ENCODE measurements at regions not wholly inside any gene's neighbourhood (a gene's known extent, or its start where the extent isn't known, plus 50 kb on each side); places are given as distances from the start of the nearest gene placed in this dataset.

DNA sequence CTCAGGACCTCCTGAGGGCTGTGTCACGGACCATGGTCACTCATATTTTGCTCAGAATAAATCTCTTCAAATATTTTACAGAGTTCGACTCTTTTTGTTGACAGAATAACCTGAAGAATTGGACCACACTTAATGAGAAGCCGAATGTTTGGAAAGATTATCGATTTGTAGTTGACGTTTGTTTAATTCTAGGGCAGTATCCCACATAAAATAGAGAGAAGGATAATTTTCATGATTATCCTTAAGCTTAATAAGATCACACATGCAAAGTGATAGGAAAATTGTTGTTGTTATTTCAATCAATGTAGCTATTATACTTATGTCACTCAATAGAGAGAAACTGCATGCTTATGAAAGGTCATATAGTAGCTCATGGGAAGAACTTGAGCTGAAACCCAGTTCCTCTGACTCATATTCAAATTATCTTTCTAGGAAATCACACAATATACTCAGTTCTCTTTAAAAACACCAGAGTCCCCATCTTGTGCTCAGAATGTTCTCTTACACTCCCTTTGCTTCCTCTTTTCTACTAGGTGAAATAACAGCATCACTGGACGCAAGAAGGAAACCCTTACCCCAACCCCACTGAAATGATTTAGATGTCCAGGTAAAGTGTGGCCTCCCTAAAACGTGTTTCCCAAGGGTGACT, 982.1 kb downstream of the TSN start:
- WGBS (ENCODE audit: insufficient coverage), result 80% methylated on average over 1 of the region's 7 CpGs
- no peak for DNase-seq
- Histone ChIP-seq H3K4me1 (ENCODE audit: control insufficient read depth, insufficient read depth, low read length) (no peaks in the 10 kb centered on the region), H3K9me3 (replicated peaks; ENCODE audit: control insufficient read depth, low read depth, low read length) (no peaks in the 10 kb centered on the region), H3K4me3 (ENCODE audit: low read length) (no peak overlapping the region), H3K27ac (ENCODE audit: low read length) (no peak overlapping the region), H3K36me3 (ENCODE audit: control insufficient read depth, insufficient read depth, low read length) (no peaks in the 10 kb centered on the region), H3K27me3 (ENCODE audit: control insufficient read depth, insufficient read depth, low read length) (no peaks in the 10 kb centered on the region)

DNA sequence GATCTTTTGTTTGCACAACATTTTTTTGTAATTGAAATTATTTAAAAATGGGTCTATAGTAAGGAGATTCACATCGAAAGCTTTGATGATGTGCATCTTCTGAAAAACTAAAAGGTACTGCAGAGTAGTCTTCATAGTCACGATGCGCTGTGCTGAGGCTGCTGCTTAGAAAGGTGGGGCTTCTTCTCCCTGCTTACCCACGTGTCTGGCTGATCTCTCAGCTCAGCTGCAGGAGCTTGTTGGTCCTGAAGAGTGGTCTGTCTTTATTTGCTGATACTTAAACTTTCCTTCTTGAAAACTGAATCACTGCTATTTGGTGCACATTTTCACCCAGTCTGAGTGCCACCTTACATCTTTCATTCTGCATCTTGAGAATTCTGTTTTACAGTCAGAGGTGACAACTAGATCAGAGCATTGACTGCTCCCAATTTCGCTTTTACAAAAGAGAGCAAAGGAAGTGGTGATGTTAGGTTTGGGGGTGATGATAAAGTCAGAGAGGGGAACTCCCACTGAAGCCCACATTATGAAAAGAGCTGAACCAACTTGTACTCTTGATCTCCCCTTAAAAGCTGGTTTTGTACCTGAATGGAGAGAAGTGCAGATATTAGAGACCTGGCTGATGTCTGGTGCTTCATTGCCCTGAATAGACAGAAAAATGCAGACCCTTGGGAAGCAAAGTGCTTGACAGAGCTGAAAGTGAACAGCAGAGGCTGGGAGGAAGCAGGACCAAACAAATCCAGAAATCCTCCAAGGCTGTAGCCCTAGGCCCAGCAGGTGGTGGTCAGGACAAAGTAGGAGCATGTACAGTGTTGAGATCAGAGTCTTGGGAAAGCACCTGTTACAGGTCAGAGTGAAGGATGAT, 984.5 kb downstream of the TSN start:
- no peaks in the 10 kb centered on the region for H3K9me3 ChIP-seq (replicated peaks; ENCODE audit: control insufficient read depth, low read depth, low read length)
- WGBS (ENCODE audit: insufficient coverage), result 91% methylated on average over 1 of the region's 5 CpGs
- no peaks in the 10 kb centered on the region for H3K4me1 ChIP-seq (ENCODE audit: control insufficient read depth, insufficient read depth, low read length)
- no peak overlapping the region for H3K4me3 ChIP-seq (ENCODE audit: low read length)
- no peaks in the 10 kb centered on the region for H3K36me3 ChIP-seq (ENCODE audit: control insufficient read depth, insufficient read depth, low read length)
- no peaks in the 10 kb centered on the region for H3K27me3 ChIP-seq (ENCODE audit: control insufficient read depth, insufficient read depth, low read length)
- DNase-seq, result no peak
- H3K27ac ChIP-seq (ENCODE audit: low read length), result no peak overlapping the region

DNA sequence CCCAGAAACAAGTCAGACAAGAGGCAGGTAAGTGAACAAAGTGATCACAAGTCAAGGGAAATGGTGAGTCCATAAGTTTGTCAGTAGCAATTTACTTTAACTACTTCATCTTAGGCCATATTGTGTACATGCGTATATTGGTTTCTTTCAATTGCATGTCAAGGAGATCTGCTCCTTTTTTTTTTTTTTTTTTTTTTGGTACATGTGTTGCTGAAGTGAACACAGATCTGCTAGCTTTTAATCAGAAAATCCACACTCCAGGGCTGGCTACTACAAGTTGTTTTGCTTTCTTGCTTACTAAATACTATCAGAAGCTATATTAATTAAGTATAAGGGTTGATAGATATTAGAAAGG, 985.1 kb downstream of the TSN start:
- H3K27ac ChIP-seq (ENCODE audit: low read length), result no peak overlapping the region
- no peaks in the 10 kb centered on the region for H3K9me3 ChIP-seq (replicated peaks; ENCODE audit: control insufficient read depth, low read depth, low read length)
- H3K4me1 ChIP-seq (ENCODE audit: control insufficient read depth, insufficient read depth, low read length), result no peaks in the 10 kb centered on the region
- DNase-seq, result no peak
- no peak overlapping the region for H3K4me3 ChIP-seq (ENCODE audit: low read length)
- H3K27me3 ChIP-seq (ENCODE audit: control insufficient read depth, insufficient read depth, low read length), result no peaks in the 10 kb centered on the region
- no peaks in the 10 kb centered on the region for H3K36me3 ChIP-seq (ENCODE audit: control insufficient read depth, insufficient read depth, low read length)
- WGBS (ENCODE audit: insufficient coverage), result no CpG with 5 or more reads among the region's 1 CpG

DNA sequence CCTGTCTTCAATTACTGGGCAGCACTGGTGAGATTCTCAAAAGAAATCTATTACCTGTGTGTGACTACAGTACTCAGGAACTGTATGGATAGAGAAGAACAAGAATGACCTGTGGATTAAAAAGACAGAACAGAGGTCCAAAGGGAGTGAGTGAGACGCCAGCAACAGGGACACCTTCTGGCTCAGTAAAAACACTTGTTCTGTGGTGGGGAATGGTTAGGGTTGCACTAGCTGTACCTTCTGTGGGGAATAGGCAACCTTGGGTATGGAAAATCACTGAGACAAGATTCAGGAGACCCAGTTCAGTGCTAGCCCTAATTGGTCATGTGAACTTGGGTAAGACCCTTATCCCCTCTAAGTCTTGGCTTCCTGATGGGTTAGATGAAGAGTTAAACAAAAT, 986.0 kb downstream of the TSN start:
- WGBS (ENCODE audit: insufficient coverage), result 73% methylated on average over 1 of the region's 1 CpG
- Histone ChIP-seq H3K4me1 (ENCODE audit: control insufficient read depth, insufficient read depth, low read length) (no peaks in the 10 kb centered on the region), H3K27me3 (ENCODE audit: control insufficient read depth, insufficient read depth, low read length) (no peaks in the 10 kb centered on the region), H3K27ac (ENCODE audit: low read length) (no peak overlapping the region), H3K36me3 (ENCODE audit: control insufficient read depth, insufficient read depth, low read length) (no peaks in the 10 kb centered on the region), H3K4me3 (ENCODE audit: low read length) (no peak overlapping the region), H3K9me3 (replicated peaks; ENCODE audit: control insufficient read depth, low read depth, low read length) (no peaks in the 10 kb centered on the region)
- no peak for DNase-seq

DNA sequence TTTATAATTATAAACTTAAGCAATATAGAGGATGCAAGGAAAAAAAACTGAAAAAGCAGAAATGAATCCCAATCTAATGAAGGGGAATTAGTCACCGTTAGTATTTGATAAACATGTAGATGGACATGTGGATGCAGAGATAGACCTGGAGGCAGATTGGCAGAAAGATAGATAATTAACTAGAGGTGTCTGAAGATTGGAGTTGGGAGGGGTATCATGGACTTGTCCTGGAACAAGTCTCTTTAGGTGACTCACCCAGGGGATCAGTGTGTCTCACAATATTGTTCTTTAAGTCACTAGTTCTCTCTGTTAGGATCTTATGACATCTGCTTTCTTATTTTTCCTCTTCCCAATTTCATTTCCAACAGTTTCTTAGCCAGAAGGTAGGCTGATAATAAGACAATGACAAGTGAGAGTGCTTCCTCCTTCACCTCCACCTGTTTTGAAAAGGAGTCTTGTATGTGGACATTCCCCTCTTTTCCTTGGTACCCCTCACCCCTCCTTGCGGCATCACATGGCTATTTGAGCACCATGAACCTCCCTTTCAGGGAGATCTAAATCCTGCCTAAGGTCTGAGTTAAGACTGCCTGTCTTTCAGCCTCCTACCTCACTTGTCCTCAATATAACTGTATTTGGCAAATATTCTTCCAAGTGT, 987.7 kb downstream of the TSN start:
- H3K36me3 ChIP-seq (ENCODE audit: control insufficient read depth, insufficient read depth, low read length), result no peaks in the 10 kb centered on the region
- no peaks in the 10 kb centered on the region for H3K9me3 ChIP-seq (replicated peaks; ENCODE audit: control insufficient read depth, low read depth, low read length)
- H3K4me3 ChIP-seq (ENCODE audit: low read length), result no peak overlapping the region
- DNase-seq, result no peak
- H3K4me1 ChIP-seq (ENCODE audit: control insufficient read depth, insufficient read depth, low read length), result no peaks in the 10 kb centered on the region
- 78% methylated on average over 1 of the region's 2 CpGs for WGBS (ENCODE audit: insufficient coverage)
- no peaks in the 10 kb centered on the region for H3K27me3 ChIP-seq (ENCODE audit: control insufficient read depth, insufficient read depth, low read length)
- no peak overlapping the region for H3K27ac ChIP-seq (ENCODE audit: low read length)

DNA sequence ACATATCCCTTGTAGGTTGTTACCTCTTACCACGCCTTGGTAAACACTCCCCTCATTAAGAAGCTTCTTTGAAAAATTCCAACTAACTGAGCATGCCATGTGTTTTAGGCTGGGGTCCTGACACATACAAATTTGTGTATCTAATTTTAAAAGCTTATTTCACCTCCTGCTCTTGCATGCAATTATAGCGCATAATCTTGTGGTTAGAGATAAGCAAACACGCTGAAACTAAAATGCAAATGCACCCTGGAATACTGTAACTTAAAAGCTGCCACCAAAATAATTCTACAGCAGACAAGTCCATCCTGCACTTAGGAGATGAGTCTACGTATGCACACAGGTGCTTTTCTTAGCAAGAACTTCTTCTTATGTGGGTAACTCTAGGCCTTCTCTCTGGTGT, 990.2 kb downstream of the TSN start:
- WGBS (ENCODE audit: insufficient coverage), result no CpG with 5 or more reads among the region's 4 CpGs
- no peak for DNase-seq
- Histone ChIP-seq H3K9me3 (replicated peaks; ENCODE audit: control insufficient read depth, low read depth, low read length) (no peaks in the 10 kb centered on the region), H3K27me3 (ENCODE audit: control insufficient read depth, insufficient read depth, low read length) (no peaks in the 10 kb centered on the region), H3K36me3 (ENCODE audit: control insufficient read depth, insufficient read depth, low read length) (no peaks in the 10 kb centered on the region), H3K27ac (ENCODE audit: low read length) (no peak overlapping the region), H3K4me3 (ENCODE audit: low read length) (no peak overlapping the region), H3K4me1 (ENCODE audit: control insufficient read depth, insufficient read depth, low read length) (no peaks in the 10 kb centered on the region)

DNA sequence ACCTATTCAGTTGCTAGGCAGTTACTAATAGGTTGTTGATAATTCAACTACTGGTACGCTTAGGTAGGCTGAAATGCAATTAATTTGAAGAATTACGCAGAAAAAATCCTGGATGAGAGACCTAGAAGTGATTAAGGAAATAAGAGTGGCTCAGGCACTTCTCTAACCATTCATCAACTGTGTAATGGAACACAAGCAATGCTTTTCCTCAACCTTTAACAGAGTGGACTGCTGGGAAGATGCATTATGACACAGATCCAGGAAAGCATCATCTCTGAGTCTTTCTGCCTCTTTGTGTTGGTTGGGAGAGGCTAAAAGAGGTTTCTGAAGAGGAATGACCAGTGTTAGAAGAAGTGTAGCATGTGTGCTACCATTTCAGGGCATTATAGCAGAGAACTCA, 992.2 kb downstream of the TSN start:
- H3K9me3 ChIP-seq (replicated peaks; ENCODE audit: control insufficient read depth, low read depth, low read length), result no peaks in the 10 kb centered on the region
- H3K4me1 ChIP-seq (ENCODE audit: control insufficient read depth, insufficient read depth, low read length), result no peaks in the 10 kb centered on the region
- H3K36me3 ChIP-seq (ENCODE audit: control insufficient read depth, insufficient read depth, low read length), result no peaks in the 10 kb centered on the region
- no peaks in the 10 kb centered on the region for H3K27me3 ChIP-seq (ENCODE audit: control insufficient read depth, insufficient read depth, low read length)
- WGBS (ENCODE audit: insufficient coverage), result 100% methylated on average over 1 of the region's 2 CpGs
- no peak overlapping the region for H3K4me3 ChIP-seq (ENCODE audit: low read length)
- DNase-seq, result no peak
- H3K27ac ChIP-seq (ENCODE audit: low read length), result no peak overlapping the region

DNA sequence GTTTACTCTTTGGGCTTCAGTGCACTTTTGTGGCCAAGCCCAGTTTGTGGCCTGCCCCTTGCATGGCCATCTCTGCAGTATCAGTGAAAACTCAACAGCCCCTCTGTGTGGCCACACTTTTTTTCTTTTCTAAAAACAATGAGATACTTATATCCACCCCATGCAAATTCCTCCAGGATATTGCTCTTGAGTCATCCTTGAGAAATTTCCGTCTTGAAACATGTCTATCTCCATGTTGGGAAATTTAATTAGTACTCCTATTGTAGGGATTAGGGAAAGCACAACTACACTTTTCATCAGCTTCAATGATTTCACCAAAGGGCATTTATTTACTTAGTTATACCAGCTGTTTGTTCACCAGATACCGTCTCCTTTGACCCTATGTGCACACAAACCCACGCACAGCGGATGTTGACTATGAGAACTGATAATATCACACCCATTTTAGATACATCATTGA, 993.1 kb downstream of the TSN start:
- WGBS (ENCODE audit: insufficient coverage), result no CpG with 5 or more reads among the region's 4 CpGs
- H3K27me3 ChIP-seq (ENCODE audit: control insufficient read depth, insufficient read depth, low read length), result no peaks in the 10 kb centered on the region
- DNase-seq, result no peak
- H3K4me3 ChIP-seq (ENCODE audit: low read length), result no peak overlapping the region
- H3K9me3 ChIP-seq (replicated peaks; ENCODE audit: control insufficient read depth, low read depth, low read length), result no peaks in the 10 kb centered on the region
- H3K27ac ChIP-seq (ENCODE audit: low read length), result no peak overlapping the region
- H3K36me3 ChIP-seq (ENCODE audit: control insufficient read depth, insufficient read depth, low read length), result no peaks in the 10 kb centered on the region
- no peaks in the 10 kb centered on the region for H3K4me1 ChIP-seq (ENCODE audit: control insufficient read depth, insufficient read depth, low read length)

DNA sequence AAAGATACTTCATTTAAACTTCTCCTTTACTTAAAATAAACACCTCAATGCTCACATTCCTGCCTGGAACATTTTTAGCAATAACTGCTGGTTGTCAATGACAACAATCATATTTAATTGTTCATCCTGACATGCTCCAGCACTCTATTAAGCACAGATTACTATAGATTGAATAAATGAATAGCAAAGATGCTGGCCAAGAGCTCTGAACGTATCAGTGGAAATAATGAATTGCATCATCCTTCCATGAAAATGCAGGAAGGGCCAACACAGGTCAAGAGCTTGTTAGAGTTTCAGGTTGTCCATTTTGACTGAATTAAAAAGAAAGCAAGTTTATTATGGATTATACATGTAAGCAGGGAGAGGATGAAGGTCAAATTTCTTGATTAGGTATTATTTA, 994.0 kb downstream of the TSN start:
- no CpG with 5 or more reads among the region's 1 CpG for WGBS (ENCODE audit: insufficient coverage)
- Histone ChIP-seq H3K27me3 (ENCODE audit: control insufficient read depth, insufficient read depth, low read length) (no peaks in the 10 kb centered on the region), H3K27ac (ENCODE audit: low read length) (no peak overlapping the region), H3K9me3 (replicated peaks; ENCODE audit: control insufficient read depth, low read depth, low read length) (no peaks in the 10 kb centered on the region), H3K36me3 (ENCODE audit: control insufficient read depth, insufficient read depth, low read length) (no peaks in the 10 kb centered on the region), H3K4me3 (ENCODE audit: low read length) (no peak overlapping the region), H3K4me1 (ENCODE audit: control insufficient read depth, insufficient read depth, low read length) (no peaks in the 10 kb centered on the region)
- no peak for DNase-seq

DNA sequence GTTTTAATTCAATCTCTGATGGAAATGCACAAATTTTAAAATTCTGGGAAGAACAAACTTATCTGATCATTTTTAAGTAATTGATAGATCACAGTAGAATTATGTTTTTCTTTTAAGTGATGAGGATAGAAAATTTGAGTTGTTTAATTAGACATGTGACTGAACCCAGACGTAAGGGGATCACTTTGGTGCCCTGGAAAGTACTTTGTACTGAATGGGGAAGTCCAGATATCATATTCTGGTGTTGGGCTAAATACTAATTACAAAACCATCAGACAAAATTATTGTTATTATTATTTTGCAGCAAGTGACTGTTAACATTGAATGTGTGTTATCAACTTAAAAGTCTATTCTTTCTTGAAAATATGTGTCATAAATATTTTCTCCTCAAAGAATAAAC, 994.6 kb downstream of the TSN start:
- WGBS (ENCODE audit: insufficient coverage), result no CpG with 5 or more reads among the region's 1 CpG
- H3K9me3 ChIP-seq (replicated peaks; ENCODE audit: control insufficient read depth, low read depth, low read length), result no peaks in the 10 kb centered on the region
- no peak overlapping the region for H3K4me3 ChIP-seq (ENCODE audit: low read length)
- no peaks in the 10 kb centered on the region for H3K4me1 ChIP-seq (ENCODE audit: control insufficient read depth, insufficient read depth, low read length)
- no peaks in the 10 kb centered on the region for H3K36me3 ChIP-seq (ENCODE audit: control insufficient read depth, insufficient read depth, low read length)
- H3K27me3 ChIP-seq (ENCODE audit: control insufficient read depth, insufficient read depth, low read length), result no peaks in the 10 kb centered on the region
- DNase-seq, result no peak
- H3K27ac ChIP-seq (ENCODE audit: low read length), result no peak overlapping the region
